HEK293 (cell line): ENCODE measurements at regions not wholly inside any gene's neighbourhood (a gene's known extent, or its start where the extent isn't known, plus 50 kb on each side); places are given as distances from the start of the nearest gene placed in this dataset.

ENCODE experiments used
- CTCF ChIP-seq: fragments of 450-650 bp; formaldehyde crosslinking; IDR thresholded peaks from 2 replicates; pipeline ENCODE4 v1.5.1; 2016; ENCODE audit warnings: missing biosample characterization, missing genetic modification characterization
- PRDM10 ChIP-seq: fragments of 450-650 bp; formaldehyde crosslinking; IDR thresholded peaks from 2 replicates; pipeline ENCODE4 v1.5.1; 2016; ENCODE audit warnings: missing biosample characterization, missing genetic modification characterization
- REST ChIP-seq: fragments of 450-650 bp; formaldehyde crosslinking; IDR thresholded peaks from 2 replicates; pipeline ENCODE4 v1.5.1; 2016; ENCODE audit warnings: missing biosample characterization, missing genetic modification characterization
- ZNF175 ChIP-seq: fragments of 450-650 bp; formaldehyde crosslinking; IDR thresholded peaks from 2 replicates; pipeline ENCODE4 v1.5.1; 2016; ENCODE audit warnings: missing biosample characterization, missing genetic modification characterization
- ZNF239 ChIP-seq: fragments of 450-650 bp; formaldehyde crosslinking; IDR thresholded peaks from 2 replicates; pipeline ENCODE4 v1.5.1; 2016; ENCODE audit warnings: missing biosample characterization, missing genetic modification characterization
- ZNF266 ChIP-seq: fragments of 450-650 bp; formaldehyde crosslinking; IDR thresholded peaks from 2 replicates; pipeline ENCODE4 v1.5.1; 2016; ENCODE audit warnings: missing biosample characterization, missing genetic modification characterization, low read depth
- ZNF274 ChIP-seq, 2 experiments: fragments of 200-500 bp in 1 of 2; fragments of 450-650 bp in 1 of 2; sonication (Bioruptor generic) in 1 of 2; formaldehyde crosslinking in 1 of 2; IDR thresholded peaks; 2 replicates each; pipeline versions ENCODE4 v1.5.1 to v1.6.1; 2014 to 2016; ENCODE audit warnings: borderline replicate concordance in 1 of 2, inconsistent platforms in 1 of 2, low read length in 1 of 2, missing biosample characterization in 1 of 2, missing genetic modification characterization in 1 of 2
- ZNF37A ChIP-seq: fragments of 450-650 bp; IDR thresholded peaks from 2 replicates; pipeline ENCODE4 v1.5.1; 2018; ENCODE audit warnings: missing biosample characterization, missing genetic modification characterization
- ZNF488 ChIP-seq: fragments of 450-650 bp; formaldehyde crosslinking; IDR thresholded peaks from 2 replicates; pipeline ENCODE4 v1.5.1; 2016; ENCODE audit warnings: missing biosample characterization, missing genetic modification characterization
- ZNF548 ChIP-seq: fragments of 450-650 bp; formaldehyde crosslinking; IDR thresholded peaks from 2 replicates; pipeline ENCODE4 v1.5.1; 2016; ENCODE audit warnings: missing biosample characterization, missing genetic modification characterization
- ZNF707 ChIP-seq: fragments of 450-650 bp; formaldehyde crosslinking; IDR thresholded peaks from 2 replicates; pipeline ENCODE4 v1.5.1; 2016; ENCODE audit warnings: missing biosample characterization, missing genetic modification characterization

GRCh38 chr7:41476460-41476803 is 226.5 kb downstream of the INHBA start:
- TF ChIP-seq CTCF (tag by site-specific recombination) (no peak), ZNF488 (tag by site-specific recombination) (no peak), ZNF239 (no peak), ZNF37A (tag by site-specific recombination) (no peak), PRDM10 (tag by site-specific recombination) (no peak), ZNF175 (tag by site-specific recombination) (no peak), ZNF266 (no peak), ZNF274 (IDR thresholded peaks at IDR 0.05; ENCODE audit: low read length) (no peak), ZNF274 (tag by site-specific recombination; IDR thresholded peaks at IDR 0.05; ENCODE audit: borderline replicate concordance) (no peak), REST (tag by site-specific recombination) (no peak), ZNF548 (tag by site-specific recombination) (no peak), ZNF707 (no peak)
